ENCODE measurements at regions not wholly inside any gene's neighbourhood (a gene's known extent, or its start where the extent isn't known, plus 50 kb on each side); places are given as distances from the start of the nearest gene placed in this dataset.

DNA sequence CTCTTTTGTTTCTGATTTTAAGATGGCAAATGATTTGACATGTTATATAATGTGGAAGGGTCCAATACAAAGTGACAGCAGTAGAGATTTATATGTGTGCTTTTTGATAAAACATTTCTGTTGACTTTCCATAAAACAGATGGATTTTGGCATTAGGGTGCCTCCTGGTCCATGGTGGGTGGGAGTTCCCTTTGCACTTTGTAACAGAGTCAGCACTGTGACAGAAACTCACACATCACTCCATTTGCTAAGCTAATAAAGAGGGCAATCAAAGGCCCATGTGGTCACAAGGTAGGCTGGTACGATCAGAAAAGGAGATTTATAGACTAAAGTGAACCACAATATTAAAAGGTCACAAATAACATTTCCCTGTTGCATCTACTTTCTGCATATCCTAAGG, 93.3 kb upstream of the NT5C1B start:
- no peak for TF ChIP-seq EZH2 (IDR thresholded peaks at IDR 0.05; ENCODE audit: insufficient read depth, poor library complexity, severe bottlenecking)
- no peak for TF ChIP-seq EZH2phosphoT487 (IDR thresholded peaks at IDR 0.05; ENCODE audit: insufficient read depth, low read depth)
